HCT116 (cell line): ENCODE measurements at regions not wholly inside any gene's neighbourhood (a gene's known extent, or its start where the extent isn't known, plus 50 kb on each side); places are given as distances from the start of the nearest gene placed in this dataset.

Experiments used
- ATAC-seq: fragments of 200-7000 bp; cut with Tn5 transposase; 2 replicates; pipeline ENCODE4 v1.9.1; 2020; ENCODE audit warnings: mild to moderate bottlenecking, moderate library complexity
- BruUV-seq: library from RNA; stranded (reverse); fragments of 400-500 nt; replicated peaks from 2 replicates; lab custom pipeline; 2021; lab: Mats Ljungman, UMichigan
- CTCF ChIA-PET: fragments of 300-600 bp; sonication (Branson Sonifier 250); formaldehyde crosslinking; loops from one replicate; lab custom pipeline; 2021; ENCODE audit warnings: antibody characterized with exemption; lab: Charles Lee
- POLR2A ChIA-PET: fragments of 300-600, 350-600 bp; sonication (Branson Sonifier 250); formaldehyde crosslinking; loops from one replicate; lab custom pipeline; 2021; ENCODE audit warnings: antibody characterized with exemption; lab: Charles Lee
- RAD21 ChIA-PET, 2 experiments: fragments of 300-600 bp; sonication (Branson Sonifier 250); formaldehyde crosslinking; loops; one replicate each; lab custom pipeline; 2023; ENCODE audit warnings: low total read pairs in 2 of 2; ENCODE audit not compliant: uncharacterized antibody in 2 of 2, unreplicated experiment in 2 of 2, low non-redundant PET in 1 of 2; lab: Charles Lee
- DNase-seq: peaks from one replicate; pipeline ENCODE4 v3.0.0-alpha.2; 2010; ENCODE audit warnings: low read depth, low spot score
- H2AFZ ChIP-seq: fragments of 200-600 bp; shearing (Covaris generic), sonication (generic); 2 replicates; pipeline ENCODE4 v1.6.1; 2017; ENCODE audit warnings: low read depth, mixed run types, mixed read lengths, antibody characterized with exemption, low read length; ENCODE audit not compliant: poor library complexity, severe bottlenecking
- H3K27ac ChIP-seq: 2 replicates; pipeline ENCODE4 v1.5.1; 2012; ENCODE audit warnings: low read depth, low read length
- H3K27me3 ChIP-seq: fragments of 200-600 bp; sonication (generic); 2 replicates; pipeline ENCODE4 v1.6.1; 2016; ENCODE audit warnings: mixed run types, low read length, mixed read lengths; ENCODE audit not compliant: insufficient read depth
- H3K36me3 ChIP-seq, 2 experiments: fragments of 200-500 bp in 1 of 2; fragments of 200-600 bp in 1 of 2; sonication (Bioruptor generic) in 1 of 2; sonication (generic) in 1 of 2; 2 replicates each; pipeline versions ENCODE4 v1.5.1 to v1.6.1; 2014 to 2016; ENCODE audit warnings: low read length in 2 of 2, inconsistent platforms in 1 of 2, mixed read lengths in 1 of 2, mixed run types in 1 of 2; ENCODE audit not compliant: insufficient read depth in 2 of 2, control insufficient read depth in 1 of 2
- H3K4me1 ChIP-seq, 2 experiments: fragments of 200-600 bp in 1 of 2; sonication (generic) in 1 of 2; 2 replicates each; pipeline versions ENCODE4 v1.5.1 to v1.6.1; 2012 to 2017; ENCODE audit warnings: low read length in 2 of 2, inconsistent platforms in 1 of 2, mild to moderate bottlenecking in 1 of 2, mixed read lengths in 1 of 2, mixed run types in 1 of 2, moderate library complexity in 1 of 2; ENCODE audit not compliant: insufficient read depth in 2 of 2, control insufficient read depth in 1 of 2
- H3K4me2 ChIP-seq: fragments of 200-600 bp; sonication (generic); 2 replicates; pipeline ENCODE4 v1.6.1; 2017; ENCODE audit warnings: mixed run types, low read length, mixed read lengths
- H3K4me3 ChIP-seq, 2 experiments: fragments of 200-600 bp in 1 of 2; sonication (generic) in 1 of 2; replicated peaks in 1 of 2; 2 replicates each; pipeline ENCODE4 v1.5.1; 2011 to 2016; ENCODE audit warnings: low read length in 2 of 2, control low read depth in 1 of 2, low read depth in 1 of 2, mild to moderate bottlenecking in 1 of 2, mixed read lengths in 1 of 2, mixed run types in 1 of 2
- H3K79me2 ChIP-seq: fragments of 200-600 bp; sonication (generic); 2 replicates; pipeline ENCODE4 v1.6.1; 2017; ENCODE audit warnings: mild to moderate bottlenecking, mixed run types, low read length, moderate library complexity, mixed read lengths; ENCODE audit not compliant: insufficient read depth
- H3K9ac ChIP-seq: fragments of 200-600 bp; sonication (generic); 2 replicates; pipeline ENCODE4 v1.6.1; 2016; ENCODE audit warnings: low read length, mixed read lengths
- H3K9me2 ChIP-seq: fragments of 200-600 bp; sonication (generic), shearing (Covaris generic); 2 replicates; pipeline ENCODE4 v1.6.1; 2017; ENCODE audit warnings: mixed run types, mild to moderate bottlenecking, moderate library complexity; ENCODE audit not compliant: insufficient read depth
- H3K9me3 ChIP-seq, 2 experiments: fragments of 200-500 bp in 1 of 2; fragments of 200-600 bp in 1 of 2; sonication (Bioruptor generic) in 1 of 2; sonication (generic) in 1 of 2; 2 replicates each; pipeline ENCODE4 v1.6.1; 2014 to 2017; ENCODE audit warnings: low read length in 2 of 2, mixed read lengths in 2 of 2, inconsistent platforms in 1 of 2, low read depth in 1 of 2, mild to moderate bottlenecking in 1 of 2, mixed run types in 1 of 2, moderate library complexity in 1 of 2; ENCODE audit not compliant: control insufficient read depth in 1 of 2, insufficient read depth in 1 of 2
- H4K20me1 ChIP-seq: fragments of 200-600 bp; sonication (generic), shearing (Covaris generic); 2 replicates; pipeline ENCODE4 v1.6.1; 2017; ENCODE audit warnings: mixed run types, mild to moderate bottlenecking, moderate library complexity; ENCODE audit not compliant: insufficient read depth
- CEBPB ChIP-seq: IDR thresholded peaks from 2 replicates; pipeline ENCODE4 v1.6.1; 2012; ENCODE audit warnings: low read depth
- EGR1 ChIP-seq: IDR thresholded peaks from 2 replicates; pipeline ENCODE4 v1.6.1; 2012; ENCODE audit warnings: low read depth
- ELF1 ChIP-seq: IDR thresholded peaks from 2 replicates; pipeline ENCODE4 v1.6.1; 2012; ENCODE audit warnings: low read depth, borderline replicate concordance
- EZH2 ChIP-seq: fragments of 200-600 bp; sonication (generic); IDR thresholded peaks from 2 replicates; pipeline ENCODE4 v1.6.1; 2017; ENCODE audit warnings: antibody characterized with exemption, mixed run types
- EZH2phosphoT487 ChIP-seq: fragments of 200-600 bp; IDR thresholded peaks from 2 replicates; pipeline ENCODE4 v1.6.1; 2018; ENCODE audit warnings: antibody characterized with exemption, borderline replicate concordance
- FOSL1 ChIP-seq: IDR thresholded peaks from 2 replicates; pipeline ENCODE4 v1.6.1; 2012; ENCODE audit warnings: low read depth
- POLR2A ChIP-seq: IDR thresholded peaks from 2 replicates; pipeline ENCODE4 v1.7.0; 2011; ENCODE audit warnings: borderline replicate concordance; ENCODE audit not compliant: insufficient read depth, insufficient read length; ENCODE audit errors: extremely low read depth
- POLR2AphosphoS5 ChIP-seq: IDR thresholded peaks from 2 replicates; pipeline ENCODE4 v1.6.1; 2011; ENCODE audit warnings: mild to moderate bottlenecking, low read depth, low read length, moderate library complexity
- RAD21 ChIP-seq: IDR thresholded peaks from 2 replicates; pipeline ENCODE4 v1.6.1; 2012; ENCODE audit warnings: low read depth, mild to moderate bottlenecking
- SP1 ChIP-seq: IDR thresholded peaks from 2 replicates; pipeline ENCODE4 v1.6.1; 2012; ENCODE audit warnings: low read depth
- SRF ChIP-seq: IDR thresholded peaks from 2 replicates; pipeline ENCODE4 v1.6.1; 2012; ENCODE audit warnings: low read depth
- TCF7L2 ChIP-seq: IDR thresholded peaks from 2 replicates; pipeline ENCODE4 v1.7.0; 2011; ENCODE audit warnings: borderline replicate concordance, inconsistent platforms; ENCODE audit not compliant: insufficient read depth, insufficient read length; ENCODE audit errors: extremely low read depth
- YY1 ChIP-seq: IDR thresholded peaks from 2 replicates; pipeline ENCODE4 v1.6.1; 2011; ENCODE audit warnings: low read length, low read depth, moderate library complexity, mild to moderate bottlenecking; ENCODE audit not compliant: insufficient replicate concordance; ENCODE audit errors: extremely low read depth
- ZNF274 ChIP-seq: fragments of 200-500 bp; sonication (Bioruptor generic); IDR thresholded peaks from 2 replicates; pipeline ENCODE4 v1.6.1; 2014; ENCODE audit warnings: mild to moderate bottlenecking, low read depth, low read length, inconsistent platforms
- intact Hi-C: fragments of 100-400 bp; cut with micrococcal nuclease; formaldehyde crosslinking; loops from 2 replicates; pipeline ENCODE4 v1.10.0; 2022
- TF ChIP-seq, protein P1 (sequence below): IDR thresholded peaks from 2 replicates; pipeline ENCODE4 v1.6.1; 2012
- TF ChIP-seq, protein P2 (sequence below): IDR thresholded peaks from 2 replicates; pipeline ENCODE4 v1.6.1; 2011; ENCODE audit warnings: mild to moderate bottlenecking, low read length, moderate library complexity; ENCODE audit not compliant: insufficient replicate concordance; ENCODE audit errors: extremely low read depth
- TF ChIP-seq, protein P3 (sequence below): IDR thresholded peaks from 2 replicates; pipeline ENCODE4 v1.6.1; 2012; ENCODE audit warnings: low read depth

- no peak for TF ChIP-seq EZH2phosphoT487
- TF ChIP-seq RAD21: no peak
- TF ChIP-seq, protein P1, sequence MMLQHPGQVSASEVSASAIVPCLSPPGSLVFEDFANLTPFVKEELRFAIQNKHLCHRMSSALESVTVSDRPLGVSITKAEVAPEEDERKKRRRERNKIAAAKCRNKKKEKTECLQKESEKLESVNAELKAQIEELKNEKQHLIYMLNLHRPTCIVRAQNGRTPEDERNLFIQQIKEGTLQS: no peak
- no peak for TF ChIP-seq YY1
- TF ChIP-seq, protein P2, sequence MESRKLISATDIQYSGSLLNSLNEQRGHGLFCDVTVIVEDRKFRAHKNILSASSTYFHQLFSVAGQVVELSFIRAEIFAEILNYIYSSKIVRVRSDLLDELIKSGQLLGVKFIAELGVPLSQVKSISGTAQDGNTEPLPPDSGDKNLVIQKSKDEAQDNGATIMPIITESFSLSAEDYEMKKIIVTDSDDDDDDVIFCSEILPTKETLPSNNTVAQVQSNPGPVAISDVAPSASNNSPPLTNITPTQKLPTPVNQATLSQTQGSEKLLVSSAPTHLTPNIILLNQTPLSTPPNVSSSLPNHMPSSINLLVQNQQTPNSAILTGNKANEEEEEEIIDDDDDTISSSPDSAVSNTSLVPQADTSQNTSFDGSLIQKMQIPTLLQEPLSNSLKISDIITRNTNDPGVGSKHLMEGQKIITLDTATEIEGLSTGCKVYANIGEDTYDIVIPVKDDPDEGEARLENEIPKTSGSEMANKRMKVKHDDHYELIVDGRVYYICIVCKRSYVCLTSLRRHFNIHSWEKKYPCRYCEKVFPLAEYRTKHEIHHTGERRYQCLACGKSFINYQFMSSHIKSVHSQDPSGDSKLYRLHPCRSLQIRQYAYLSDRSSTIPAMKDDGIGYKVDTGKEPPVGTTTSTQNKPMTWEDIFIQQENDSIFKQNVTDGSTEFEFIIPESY: no peak
- no peak for TF ChIP-seq SRF
- TF ChIP-seq, protein P3, sequence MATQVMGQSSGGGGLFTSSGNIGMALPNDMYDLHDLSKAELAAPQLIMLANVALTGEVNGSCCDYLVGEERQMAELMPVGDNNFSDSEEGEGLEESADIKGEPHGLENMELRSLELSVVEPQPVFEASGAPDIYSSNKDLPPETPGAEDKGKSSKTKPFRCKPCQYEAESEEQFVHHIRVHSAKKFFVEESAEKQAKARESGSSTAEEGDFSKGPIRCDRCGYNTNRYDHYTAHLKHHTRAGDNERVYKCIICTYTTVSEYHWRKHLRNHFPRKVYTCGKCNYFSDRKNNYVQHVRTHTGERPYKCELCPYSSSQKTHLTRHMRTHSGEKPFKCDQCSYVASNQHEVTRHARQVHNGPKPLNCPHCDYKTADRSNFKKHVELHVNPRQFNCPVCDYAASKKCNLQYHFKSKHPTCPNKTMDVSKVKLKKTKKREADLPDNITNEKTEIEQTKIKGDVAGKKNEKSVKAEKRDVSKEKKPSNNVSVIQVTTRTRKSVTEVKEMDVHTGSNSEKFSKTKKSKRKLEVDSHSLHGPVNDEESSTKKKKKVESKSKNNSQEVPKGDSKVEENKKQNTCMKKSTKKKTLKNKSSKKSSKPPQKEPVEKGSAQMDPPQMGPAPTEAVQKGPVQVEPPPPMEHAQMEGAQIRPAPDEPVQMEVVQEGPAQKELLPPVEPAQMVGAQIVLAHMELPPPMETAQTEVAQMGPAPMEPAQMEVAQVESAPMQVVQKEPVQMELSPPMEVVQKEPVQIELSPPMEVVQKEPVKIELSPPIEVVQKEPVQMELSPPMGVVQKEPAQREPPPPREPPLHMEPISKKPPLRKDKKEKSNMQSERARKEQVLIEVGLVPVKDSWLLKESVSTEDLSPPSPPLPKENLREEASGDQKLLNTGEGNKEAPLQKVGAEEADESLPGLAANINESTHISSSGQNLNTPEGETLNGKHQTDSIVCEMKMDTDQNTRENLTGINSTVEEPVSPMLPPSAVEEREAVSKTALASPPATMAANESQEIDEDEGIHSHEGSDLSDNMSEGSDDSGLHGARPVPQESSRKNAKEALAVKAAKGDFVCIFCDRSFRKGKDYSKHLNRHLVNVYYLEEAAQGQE: no peak
- TF ChIP-seq ZNF274: no peak
- no peak for TF ChIP-seq ELF1
- no peak for TF ChIP-seq EGR1
- TF ChIP-seq CEBPB: no peak
- no peak for TF ChIP-seq TCF7L2
- TF ChIP-seq FOSL1: no peak
- TF ChIP-seq POLR2A: no peak
- no peak for TF ChIP-seq SP1
- TF ChIP-seq EZH2: no peak
- TF ChIP-seq POLR2AphosphoS5: no peak
- H3K4me1 ChIP-seq: no peaks in the 10 kb centered on the region
These were observed 68.0 kb upstream of the C1QTNF9B start for GRCh38 chr13:23965346-23965745.

More at GRCh38 chr13:23965346-23965745, 68.0 kb upstream of the C1QTNF9B start:
- H2AFZ ChIP-seq: no peak overlapping the region
- H3K9me3 ChIP-seq: no peaks in the 10 kb centered on the region
- CTCF ChIA-PET: no interaction called here
- RAD21 ChIA-PET: no interaction called here
- no peak overlapping the region for H3K4me2 ChIP-seq
- BruUV-seq: no TSS peak
- 0 out of 2 replicates have a peak, but pooled peaks cover 5% of the 10 kb centered on the region for H3K27me3 ChIP-seq
- H3K4me3 ChIP-seq: no peak overlapping the region
- no peak for DNase-seq
- no peak overlapping the region for H3K27ac ChIP-seq
- intact Hi-C loops: no loop called here
- POLR2A ChIA-PET: no interaction called here
- ATAC-seq: no peak
- no peaks in the 10 kb centered on the region for H3K9me2 ChIP-seq
- H4K20me1 ChIP-seq: no peaks in the 10 kb centered on the region
- H3K36me3 ChIP-seq: no peaks in the 10 kb centered on the region
- no peak overlapping the region for H3K9ac ChIP-seq
- no peaks in the 10 kb centered on the region for H3K79me2 ChIP-seq
